ENCODE measurements at regions not wholly inside any gene's neighbourhood (a gene's known extent, or its start where the extent isn't known, plus 50 kb on each side); places are given as distances from the start of the nearest gene placed in this dataset.

GRCh38 chr21:24418671-24419070 lies 1188.6 kb downstream of the MRPL39 start:
- Histone ChIP-seq H3K27ac (ENCODE audit: low read depth in 1 of 2, low read length in 2 of 2) (no peak overlapping the region), H3K4me3 (ENCODE audit: low read depth in 1 of 3, low read length in 3 of 3) (no peak overlapping the region), H3K36me3 (ENCODE audit: control insufficient read depth in 4 of 4, insufficient read depth in 3 of 4, low read depth in 1 of 4, low read length in 3 of 4) (no peaks in the 10 kb centered on the region), H3K9ac (ENCODE audit: low read depth in 1 of 2, low read length in 2 of 2) (no peak overlapping the region), H3K27me3 (ENCODE audit: control insufficient read depth in 4 of 4, insufficient read depth in 4 of 4, low read length in 3 of 4) (no peaks in the 10 kb centered on the region), H3K9me3 (ENCODE audit: control insufficient read depth in 4 of 4, low read length in 3 of 4) (peaks cover 0 to 17% (median 5%) of the 10 kb centered on the region in 4 donors), H3K4me1 (ENCODE audit: control insufficient read depth in 4 of 4, insufficient read depth in 4 of 4, low read length in 3 of 4) (no peaks in the 10 kb centered on the region)
- no peak for DNase-seq (ENCODE audit: low spot score)
- TF ChIP-seq RAD21 (IDR thresholded peaks at IDR 0.05) (no peak), ATF3 (IDR thresholded peaks at IDR 0.05) (no peak), REST (IDR thresholded peaks at IDR 0.05) (no peak), JUND (IDR thresholded peaks at IDR 0.05) (no peak), SP1 (IDR thresholded peaks at IDR 0.05) (no peak), YY1 (IDR thresholded peaks at IDR 0.05) (no peak), FOXA1 (IDR thresholded peaks at IDR 0.05) (no peak), TAF1 (conservative IDR thresholded peaks at IDR 0.05) (no peak), FOXA2 (IDR thresholded peaks at IDR 0.05) (no peak), CTCF (IDR thresholded peaks at IDR 0.05; ENCODE audit: low read depth, low read length, missing input control) (no peak), NR2F2 (IDR thresholded peaks at IDR 0.05) (no peak), EGR1 (IDR thresholded peaks at IDR 0.05; ENCODE audit: low read depth in 2 of 2) (no peak), ZBTB33 (IDR thresholded peaks at IDR 0.05) (no peak), GABPA (IDR thresholded peaks at IDR 0.05 in 1 of 2, conservative IDR thresholded peaks at IDR 0.05 in 1 of 2) (no peak), HNF4G (IDR thresholded peaks at IDR 0.05) (no peak), HNF4A (conservative IDR thresholded peaks at IDR 0.05) (no peak)

- Histone ChIP-seq H3K9ac (ENCODE audit: low read depth in 1 of 2, low read length in 2 of 2) (no peak overlapping the region), H3K4me3 (ENCODE audit: low read depth in 1 of 3, low read length in 3 of 3) (no peak overlapping the region), H3K4me1 (ENCODE audit: control insufficient read depth in 4 of 4, insufficient read depth in 4 of 4, low read length in 3 of 4) (no peaks in the 10 kb centered on the region), H3K27me3 (ENCODE audit: control insufficient read depth in 4 of 4, insufficient read depth in 4 of 4, low read length in 3 of 4) (no peaks in the 10 kb centered on the region), H3K36me3 (ENCODE audit: control insufficient read depth in 4 of 4, insufficient read depth in 3 of 4, low read depth in 1 of 4, low read length in 3 of 4) (no peaks in the 10 kb centered on the region), H3K27ac (ENCODE audit: low read depth in 1 of 2, low read length in 2 of 2) (no peak overlapping the region), H3K9me3 (ENCODE audit: control insufficient read depth in 4 of 4, low read length in 3 of 4) (no peaks in the 10 kb centered on the region)
- DNase-seq (ENCODE audit: low spot score) = no peak
- TF ChIP-seq MAX (IDR thresholded peaks at IDR 0.05) = no peak
- TF ChIP-seq FOXA2 (IDR thresholded peaks at IDR 0.05) = no peak
- TF ChIP-seq RXRA (IDR thresholded peaks at IDR 0.05) = no peak
- TF ChIP-seq HNF4G (IDR thresholded peaks at IDR 0.05) = no peak
- TF ChIP-seq ATF3 (IDR thresholded peaks at IDR 0.05) = no peak
- TF ChIP-seq JUND (IDR thresholded peaks at IDR 0.05) = no peak
- TF ChIP-seq RAD21 (IDR thresholded peaks at IDR 0.05) = no peak
- TF ChIP-seq FOXA1 (IDR thresholded peaks at IDR 0.05) = no peak
Observed at GRCh38 chr21:24411429-24411828, 1195.9 kb downstream of the MRPL39 start.
